ENCODE measurements at regions not wholly inside any gene's neighbourhood (a gene's known extent, or its start where the extent isn't known, plus 50 kb on each side); places are given as distances from the start of the nearest gene placed in this dataset.

- DNase-seq = no peak
- WGBS, 2 experiments (ENCODE audit: extremely low coverage in 2 of 2, insufficient read length in 1 of 2) = no CpG with 5 or more reads among the region's 1 CpG
- TF ChIP-seq RAD21 (IDR thresholded peaks at IDR 0.05; ENCODE audit: low read length) = no peak
- TF ChIP-seq SMC3 (IDR thresholded peaks at IDR 0.05; ENCODE audit: low read depth, low read length) = no peak
- no peak for TF ChIP-seq NFE2L2 (IDR thresholded peaks at IDR 0.05; ENCODE audit: low read depth, low read length)
- TF ChIP-seq CHD1 (IDR thresholded peaks at IDR 0.05; ENCODE audit: low read depth, low read length) = no peak
- Histone ChIP-seq H3K9ac (ENCODE audit: low read depth, low read length) (no peak overlapping the region), H4K8ac (ENCODE audit: low read depth in 2 of 2, low read length in 2 of 2) (no peak overlapping the region), H4K5ac (ENCODE audit: low read depth, low read length) (no peak overlapping the region), H3K4me2 (ENCODE audit: low read depth, low read length) (no peak overlapping the region), H3K79me1 (ENCODE audit: low read depth in 1 of 2, low read length in 2 of 2) (no peaks in the 10 kb centered on the region), H2AFZ (replicated peaks; ENCODE audit: low read length, poor library complexity) (no peak overlapping the region), H3K27ac (ENCODE audit: insufficient read depth, low read length) (no peak overlapping the region), H3K18ac (ENCODE audit: low read depth, low read length) (no peak overlapping the region), H4K91ac (ENCODE audit: insufficient read depth, low read depth, low read length) (no peak overlapping the region), H4K20me1 (ENCODE audit: insufficient read depth, low read length) (no peaks in the 10 kb centered on the region), H3K9me1 (ENCODE audit: insufficient read depth, low read length) (no peaks in the 10 kb centered on the region), H2AK5ac (ENCODE audit: low read depth, low read length) (no peak overlapping the region), H3K27me3 (ENCODE audit: control insufficient read depth, insufficient read depth, low read length) (no peaks in the 10 kb centered on the region), H3K4me1 (ENCODE audit: control insufficient read depth, insufficient read depth, low read length) (no peaks in the 10 kb centered on the region), H3K9me3 (ENCODE audit: control insufficient read depth, insufficient read depth, low read length) (no peaks in the 10 kb centered on the region), H2AK9ac (replicated peaks; ENCODE audit: low read depth, low read length, poor library complexity) (no peak overlapping the region), H2BK5ac (ENCODE audit: low read depth, low read length, poor library complexity, severe bottlenecking) (no peak overlapping the region), H3K36me3 (ENCODE audit: control insufficient read depth, insufficient read depth, low read length) (no peaks in the 10 kb centered on the region), H2BK15ac (ENCODE audit: low read depth, low read length) (no peak overlapping the region), H3K4me3 (ENCODE audit: insufficient read depth, low read depth, low read length) (no peak overlapping the region), H2BK20ac (ENCODE audit: low read depth, low read length) (no peak overlapping the region), H2BK120ac (ENCODE audit: low read depth, low read length) (no peak overlapping the region), H3K23ac (ENCODE audit: low read depth, low read length) (no peak overlapping the region), H3K56ac (ENCODE audit: extremely low read depth, insufficient read depth, low read length) (no peak overlapping the region), H3K14ac (replicated peaks; ENCODE audit: low read depth, low read length) (no peak overlapping the region), H3K4ac (ENCODE audit: low read depth, low read length) (no peak overlapping the region)
- BruUV-seq (replicated peaks) = no TSS peak
- no peak for ATAC-seq (ENCODE audit: low read depth)
- in situ Hi-C loops (cut with MboI; ENCODE audit: low sequenced_read_pairs) (no loop called here), dilution Hi-C loops (cut with HindIII; ENCODE audit: low sequenced_read_pairs, unreplicated experiment) (no loop called here), intact Hi-C loops (cut with micrococcal nuclease) (no loop called here)
- POLR2A ChIA-PET (ENCODE audit: unreplicated experiment) = no interaction called here
- CTCF ChIA-PET = no interaction called here
Observed at GRCh38 chr11:81253244-81253643, 1480.4 kb downstream of the FAM181B start.
